Gastrocnemius medialis (tissue), 4 donors: ENCODE measurements at regions not wholly inside any gene's neighbourhood (a gene's known extent, or its start where the extent isn't known, plus 50 kb on each side); places are given as distances from the start of the nearest gene placed in this dataset.

Experiments
- CTCF ChIP-seq, 5 experiments: fragments of 450-650 bp in 3 of 5; fragments of 200-600 bp in 2 of 5; sonication (generic) in 2 of 5; IDR thresholded peaks in 4 of 5; conservative IDR thresholded peaks in 1 of 5; 1 replicate in 4 of 5; 2 replicates in 1 of 5; pipeline ENCODE4 v1.5.1; 2016 to 2019; ENCODE audit warnings: antibody characterized with exemption in 5 of 5, mild to moderate bottlenecking in 3 of 5, moderate library complexity in 3 of 5
- POLR2A ChIP-seq, 2 donors: fragments of 450-650 bp; IDR thresholded peaks; one replicate each; pipeline ENCODE4 v1.6.1; 2017; ENCODE audit warnings: antibody characterized with exemption in 2 of 2, mild to moderate bottlenecking in 2 of 2, moderate library complexity in 2 of 2

- TF ChIP-seq CTCF (IDR thresholded peaks at IDR 0.05 in 4 of 5, conservative IDR thresholded peaks at IDR 0.05 in 1 of 5) (no peak), POLR2A (IDR thresholded peaks at IDR 0.05) (no peak)
Observed at GRCh38 chr13:24625331-24625731, 54.9 kb upstream of the ATP12A start.
